Activated T-helper 2 cell treated with anti-CD3 and anti-CD28 coated beads, Interferon-gamma antibody, Interleukin-2, Interleukin-4, amounts not matched to agents 10 μg/mL and 5 μg/mL and 100 μg/mL, durations not matched to agents 14 hours and 24 hours and 36 hours (primary cell): ENCODE measurements at regions not wholly inside any gene's neighbourhood (a gene's known extent, or its start where the extent isn't known, plus 50 kb on each side); places are given as distances from the start of the nearest gene placed in this dataset.
A peak's percentile ranks its signal among the peaks of the same experiment; 100 is the strongest.
"Not testable (repeated sequence)": the region's sequence is repeated elsewhere in the genome, so short reads cannot be mapped to it uniquely, and the experiment has no call there.

ENCODE experiments used
- DNase-seq: peaks from one replicate; pipeline ENCODE4 v3.0.0; 2021; ENCODE audit warnings: low spot score
- H3K27ac Mint-ChIP-seq: one replicate; pipeline ENCODE4 v1.8.0; 2021; ENCODE audit warnings: mixed read lengths
- H3K27me3 Mint-ChIP-seq: one replicate; pipeline ENCODE4 v1.8.0; 2021; ENCODE audit warnings: low read depth, mixed read lengths
- H3K36me3 Mint-ChIP-seq: one replicate; pipeline ENCODE4 v1.8.0; 2021; ENCODE audit warnings: low read depth, mixed read lengths
- H3K4me1 Mint-ChIP-seq: one replicate; pipeline ENCODE4 v1.8.0; 2021; ENCODE audit warnings: low read depth, mixed read lengths
- H3K4me3 Mint-ChIP-seq: one replicate; pipeline ENCODE4 v1.8.0; 2021; ENCODE audit warnings: low read depth, mild to moderate bottlenecking, moderate library complexity, mixed read lengths
- H3K9me3 Mint-ChIP-seq: one replicate; pipeline ENCODE4 v1.8.0; 2021; ENCODE audit warnings: mixed read lengths
- intact Hi-C: fragments of 100-400 bp; cut with micrococcal nuclease; formaldehyde crosslinking; loops from one replicate; pipeline ENCODE4 v1.15.1; 2023

DNA sequence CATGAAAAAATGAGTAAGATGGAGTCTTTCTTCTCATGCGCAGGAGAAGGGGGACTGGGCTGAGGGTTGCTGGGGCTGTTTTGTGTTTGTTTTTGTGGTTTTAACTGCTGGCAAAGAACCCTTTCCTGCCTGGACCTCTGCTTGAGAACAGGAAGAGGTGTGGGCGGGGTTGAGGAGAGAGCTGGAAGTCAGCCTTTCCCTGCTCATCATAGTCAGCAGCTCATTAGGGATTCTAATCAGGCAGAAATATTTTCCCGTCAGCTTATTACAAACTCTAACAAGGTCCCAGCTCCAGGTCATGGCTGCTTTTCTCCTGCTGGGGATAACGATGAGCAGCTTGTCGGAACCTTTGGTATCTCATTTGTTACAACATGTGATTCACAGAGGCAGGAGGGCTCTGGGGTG is 185.0 kb upstream of the NRXN3 start:
- Mint-ChIP-seq H3K4me3 (no peak overlapping the region), H3K4me1 (peaks cover 8% of the 10 kb centered on the region), H3K27me3 (peaks cover 20% of the 10 kb centered on the region), H3K9me3 (no peaks in the 10 kb centered on the region), H3K36me3 (no peaks in the 10 kb centered on the region), H3K27ac (no peak overlapping the region)
- intact Hi-C loops = no loop called here
- no peak for DNase-seq

DNA sequence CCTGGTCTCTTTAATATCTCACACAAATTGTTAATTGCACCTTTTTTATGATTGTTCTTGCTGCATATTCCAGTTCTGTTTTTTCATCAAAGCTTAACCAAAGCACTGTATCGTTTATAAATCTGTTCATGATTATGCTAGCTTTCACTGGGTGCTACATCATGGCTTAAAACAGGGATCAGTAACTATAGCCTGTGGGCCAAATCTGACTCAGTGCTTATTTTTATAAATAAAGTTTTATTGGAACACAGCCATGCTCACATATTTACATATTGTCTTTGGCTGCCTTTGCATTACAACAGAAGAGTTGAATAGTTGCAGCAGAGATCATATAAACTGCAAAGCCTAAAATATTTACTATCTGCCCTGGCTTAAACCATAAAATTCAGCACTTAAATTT is 183.4 kb upstream of the NRXN3 start:
- Mint-ChIP-seq H3K36me3 (no peaks in the 10 kb centered on the region), H3K9me3 (no peaks in the 10 kb centered on the region), H3K27me3 (peaks cover 11% of the 10 kb centered on the region), H3K4me3 (no peak overlapping the region), H3K4me1 (peaks cover 4% of the 10 kb centered on the region), H3K27ac (no peak overlapping the region)
- intact Hi-C loops = no loop called here
- DNase-seq = no peak

DNA sequence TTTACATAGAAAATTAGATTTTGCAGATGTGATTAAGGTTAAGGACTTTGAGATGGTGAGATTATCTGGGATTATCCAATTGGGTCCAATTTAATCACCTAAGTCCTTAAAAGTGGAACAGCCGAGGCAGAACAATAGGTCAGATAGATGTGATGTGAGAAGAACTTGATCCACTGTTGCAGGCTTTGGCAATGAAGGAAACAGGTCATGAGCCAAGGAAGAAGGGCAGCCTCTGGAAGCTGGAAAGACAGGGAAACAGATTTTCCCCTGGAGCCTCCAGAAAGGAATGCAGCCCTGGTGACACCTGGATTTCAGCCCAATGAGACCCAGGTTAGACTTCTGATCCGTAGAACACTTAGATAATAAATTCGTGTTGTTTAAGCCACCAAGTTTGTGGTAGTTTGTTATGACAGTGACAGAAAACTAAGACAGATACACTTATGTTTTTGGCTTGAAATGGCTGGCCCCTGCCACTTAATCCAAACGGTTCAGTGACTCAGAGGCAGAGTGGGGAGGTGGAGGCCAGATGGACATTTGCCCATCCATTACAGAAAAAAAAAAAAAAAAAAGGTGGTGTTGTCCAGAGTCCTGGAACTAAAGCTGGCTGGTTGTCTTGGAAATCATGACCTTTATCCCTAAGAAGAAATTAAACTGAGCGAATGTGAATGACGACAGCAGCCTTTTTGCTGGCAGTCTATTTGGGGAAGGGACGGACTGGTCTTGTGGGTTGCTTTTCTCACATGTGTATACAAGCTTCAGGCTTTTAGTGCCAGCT is 181.9 kb upstream of the NRXN3 start:
- Mint-ChIP-seq H3K9me3 (no peaks in the 10 kb centered on the region), H3K4me1 (peaks cover 4% of the 10 kb centered on the region), H3K36me3 (no peaks in the 10 kb centered on the region), H3K27ac (no peak overlapping the region), H3K27me3 (peaks cover 5% of the 10 kb centered on the region), H3K4me3 (no peak overlapping the region)
- DNase-seq = no peak
- intact Hi-C loops = no loop called here

DNA sequence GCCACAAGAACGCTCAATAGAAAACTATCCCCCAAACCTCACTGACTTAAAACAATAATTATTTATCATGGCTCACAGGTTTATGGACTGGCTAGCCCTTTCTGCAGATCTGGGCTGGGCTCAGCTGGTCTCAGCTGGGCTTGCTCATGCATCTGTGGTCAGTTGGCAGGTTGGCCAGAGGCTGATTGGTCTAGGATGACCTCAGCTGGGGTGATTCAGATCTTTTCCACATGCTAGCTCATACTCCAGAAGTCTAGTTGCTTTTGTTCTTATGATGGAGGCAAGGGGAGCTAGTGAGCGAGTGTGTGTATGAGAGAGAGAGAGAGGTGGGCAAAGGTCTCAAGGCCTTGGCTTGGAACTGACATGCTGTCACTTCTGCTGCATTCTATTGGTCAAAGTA is 181.2 kb upstream of the NRXN3 start:
- Mint-ChIP-seq H3K4me1 (peaks cover 4% of the 10 kb centered on the region), H3K4me3 (no peak overlapping the region), H3K27me3 (peaks cover 5% of the 10 kb centered on the region), H3K9me3 (no peaks in the 10 kb centered on the region), H3K36me3 (no peaks in the 10 kb centered on the region), H3K27ac (no peak overlapping the region)
- DNase-seq = no peak
- intact Hi-C loops = no loop called here

DNA sequence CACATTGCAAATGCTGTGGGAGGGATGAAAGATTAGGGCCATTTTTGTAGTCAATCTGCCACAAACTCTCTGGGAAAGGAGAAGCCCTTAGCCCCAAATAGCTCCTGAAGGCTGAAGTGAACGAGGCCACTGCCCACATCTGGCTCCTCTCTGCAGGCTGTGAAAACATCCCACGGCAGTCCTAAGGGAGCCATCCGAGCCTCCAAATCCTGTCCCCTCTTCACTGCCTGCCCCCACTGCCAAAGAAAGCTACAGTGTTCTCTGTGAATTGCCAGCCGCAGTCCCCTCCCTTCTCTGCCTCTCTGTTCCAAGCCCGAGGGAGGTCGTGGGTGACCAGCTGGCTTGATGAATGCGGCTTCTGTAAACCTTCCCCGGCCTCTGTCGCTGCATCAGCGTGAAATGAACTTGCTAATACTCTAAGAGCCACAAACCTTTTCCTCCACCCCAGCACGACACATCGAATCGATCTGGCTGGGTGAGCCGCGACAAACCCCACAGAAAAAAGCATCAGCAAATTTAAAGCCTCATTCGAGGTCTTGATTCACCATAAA is 180.7 kb upstream of the NRXN3 start:
- Mint-ChIP-seq H3K36me3 (no peaks in the 10 kb centered on the region), H3K9me3 (no peaks in the 10 kb centered on the region), H3K4me1 (peaks cover 4% of the 10 kb centered on the region), H3K27me3 (peaks cover 5% of the 10 kb centered on the region), H3K4me3 (no peak overlapping the region), H3K27ac (no peak overlapping the region)
- no peak for DNase-seq
- intact Hi-C loops = no loop called here

DNA sequence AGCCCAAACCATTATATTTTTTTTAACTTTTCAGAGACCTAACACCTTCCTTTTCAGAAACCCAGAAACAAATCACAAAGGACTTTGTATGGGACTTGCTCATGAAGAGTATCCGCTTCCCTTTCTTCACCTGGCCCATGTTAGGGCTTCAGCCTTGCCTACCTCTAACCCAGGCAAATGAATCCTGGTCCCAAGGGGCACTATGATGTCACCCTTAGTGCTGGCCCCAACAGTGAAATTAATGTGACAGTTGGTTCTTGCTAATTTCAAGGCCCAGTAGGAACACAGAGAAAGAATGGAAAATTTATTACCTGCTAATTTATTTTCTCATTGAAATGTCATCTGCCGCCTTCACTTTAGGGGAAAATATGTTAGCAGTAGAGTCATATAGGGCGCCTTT is 179.8 kb upstream of the NRXN3 start:
- H3K36me3 Mint-ChIP-seq = no peaks in the 10 kb centered on the region
- no peak for DNase-seq
- peaks cover 5% of the 10 kb centered on the region for H3K27me3 Mint-ChIP-seq
- intact Hi-C loops = no loop called here
- H3K4me3 Mint-ChIP-seq = no peak overlapping the region
- H3K9me3 Mint-ChIP-seq = no peaks in the 10 kb centered on the region
- no peak overlapping the region for H3K27ac Mint-ChIP-seq
- no peaks in the 10 kb centered on the region for H3K4me1 Mint-ChIP-seq

DNA sequence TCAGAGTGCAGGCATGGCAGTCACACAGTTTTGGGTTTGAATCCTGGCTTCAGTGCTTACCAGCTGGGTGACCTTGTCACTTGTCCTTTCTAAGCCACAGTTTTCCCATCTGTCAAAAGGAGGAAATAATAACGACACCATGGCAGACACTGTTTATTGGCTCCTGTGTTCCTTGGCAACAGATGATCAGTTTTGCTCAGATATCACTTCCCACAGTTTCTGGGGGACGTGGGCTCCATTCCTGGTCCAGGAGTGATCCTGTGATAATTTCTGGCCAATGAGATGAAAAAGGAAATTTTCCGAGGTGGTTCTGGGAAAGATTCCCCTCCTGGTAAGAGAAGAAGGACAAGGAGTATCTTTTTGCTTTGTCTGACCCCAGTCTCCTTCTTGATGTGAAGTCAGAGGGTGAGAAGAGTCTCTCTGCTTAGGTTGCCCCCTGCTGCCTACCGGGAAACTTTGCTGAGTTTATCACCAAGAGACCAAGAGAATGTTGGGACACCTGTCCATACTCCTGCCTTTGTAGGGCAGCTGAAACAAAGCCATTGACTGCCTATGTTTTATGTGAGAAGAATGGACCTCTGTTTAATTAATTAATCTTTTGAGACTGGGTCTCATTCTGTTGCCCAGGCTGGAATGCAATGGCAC is 178.9 kb upstream of the NRXN3 start:
- no peaks in the 10 kb centered on the region for H3K9me3 Mint-ChIP-seq

DNA sequence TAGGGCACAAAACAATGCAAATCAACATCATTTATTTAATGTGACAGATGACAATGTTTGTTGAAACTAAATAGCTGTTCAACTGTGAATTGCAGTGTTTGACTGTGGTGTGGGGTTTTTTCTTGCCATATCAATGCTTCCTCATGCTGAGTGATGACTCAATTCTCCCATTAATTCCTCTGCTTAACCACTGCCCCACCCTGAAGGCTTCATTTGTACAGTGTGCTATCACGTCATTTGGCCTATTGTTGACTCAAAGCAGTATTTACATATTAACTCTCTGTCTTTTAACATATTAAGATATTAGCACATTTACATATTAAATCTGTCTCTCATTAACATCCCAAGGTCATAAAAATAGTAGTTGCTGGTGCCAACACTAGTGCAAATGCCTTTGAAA is 164.8 kb upstream of the NRXN3 start:
- intact Hi-C loops = loop anchor here (1.0 kb wide), 1 partner anchor 138 kb away; no protein-coding TSS in a partner anchor
- Mint-ChIP-seq H3K36me3 (peaks cover 17% of the 10 kb centered on the region), H3K27ac (no peak overlapping the region), H3K4me3 (no peak overlapping the region), H3K9me3 (peaks cover 55% of the 10 kb centered on the region), H3K4me1 (peaks cover 19% of the 10 kb centered on the region), H3K27me3 (peaks cover 8% of the 10 kb centered on the region)
- peak; percentile 18 for DNase-seq

More for the DNA sequence above, 178.9 kb upstream of the NRXN3 start:
- Mint-ChIP-seq H3K27me3 (peaks cover 5% of the 10 kb centered on the region), H3K36me3 (no peaks in the 10 kb centered on the region), H3K4me3 (no peak overlapping the region), H3K27ac (no peak overlapping the region), H3K4me1 (no peaks in the 10 kb centered on the region)
- no peak for DNase-seq
- intact Hi-C loops = no loop called here

DNA sequence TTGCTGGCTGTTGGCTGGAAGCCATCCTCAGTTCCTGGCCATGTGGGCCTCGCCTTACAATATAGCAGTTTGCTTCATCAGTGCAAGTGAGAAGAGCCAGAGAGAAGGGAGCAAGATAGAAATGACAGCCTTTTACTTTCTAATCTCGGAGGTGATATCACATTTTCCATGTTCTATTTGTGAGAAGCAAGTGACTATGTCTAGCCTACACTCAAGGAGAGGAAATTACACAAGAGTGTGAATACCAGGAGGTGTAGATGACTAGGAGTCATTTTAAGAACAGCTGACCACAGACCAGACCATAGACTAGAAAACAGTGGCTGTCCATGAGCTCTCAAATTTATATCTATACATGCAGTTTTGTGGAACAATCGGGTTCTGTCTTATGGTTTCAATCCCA is 163.0 kb upstream of the NRXN3 start:
- intact Hi-C loops = loop anchor here (2.0 kb wide), 1 partner anchor 248 kb away; no protein-coding TSS in a partner anchor
- peak overlapping the region; percentile 54 for H3K27ac Mint-ChIP-seq

DNA sequence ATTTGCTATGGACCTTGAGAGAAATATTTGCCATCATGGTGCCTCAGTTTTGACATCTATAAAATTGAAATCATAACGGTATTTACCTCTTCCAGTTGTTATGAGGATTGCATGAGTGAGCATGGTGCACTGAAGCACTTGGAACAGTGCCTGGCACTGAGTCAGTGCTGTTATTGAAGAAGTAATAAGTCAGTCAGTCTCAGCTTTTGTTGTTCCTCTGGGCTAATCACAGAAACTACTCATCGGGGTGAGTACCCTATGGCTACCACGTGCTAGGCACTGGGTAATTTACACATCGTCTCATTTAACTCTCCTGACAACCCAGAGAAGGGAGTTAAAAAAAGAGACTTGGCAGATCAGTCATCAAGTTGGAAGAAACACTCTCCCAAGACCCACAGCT is 159.5 kb upstream of the NRXN3 start:
- H3K4me1 Mint-ChIP-seq = peaks cover 13% of the 10 kb centered on the region
- H3K4me3 Mint-ChIP-seq = no peak overlapping the region
- intact Hi-C loops = no loop called here
- no peak for DNase-seq
- H3K27me3 Mint-ChIP-seq = peaks cover 14% of the 10 kb centered on the region
- H3K9me3 Mint-ChIP-seq = peaks cover 14% of the 10 kb centered on the region
- peaks cover 7% of the 10 kb centered on the region for H3K36me3 Mint-ChIP-seq
- no peak overlapping the region for H3K27ac Mint-ChIP-seq

More for the DNA sequence above, 163.0 kb upstream of the NRXN3 start:
- peaks cover 13% of the 10 kb centered on the region for H3K36me3 Mint-ChIP-seq
- H3K9me3 Mint-ChIP-seq = peaks cover 41% of the 10 kb centered on the region
- no peak overlapping the region for H3K4me3 Mint-ChIP-seq
- H3K27me3 Mint-ChIP-seq = peaks cover 8% of the 10 kb centered on the region
- peaks cover 19% of the 10 kb centered on the region for H3K4me1 Mint-ChIP-seq
- DNase-seq = no peak

DNA sequence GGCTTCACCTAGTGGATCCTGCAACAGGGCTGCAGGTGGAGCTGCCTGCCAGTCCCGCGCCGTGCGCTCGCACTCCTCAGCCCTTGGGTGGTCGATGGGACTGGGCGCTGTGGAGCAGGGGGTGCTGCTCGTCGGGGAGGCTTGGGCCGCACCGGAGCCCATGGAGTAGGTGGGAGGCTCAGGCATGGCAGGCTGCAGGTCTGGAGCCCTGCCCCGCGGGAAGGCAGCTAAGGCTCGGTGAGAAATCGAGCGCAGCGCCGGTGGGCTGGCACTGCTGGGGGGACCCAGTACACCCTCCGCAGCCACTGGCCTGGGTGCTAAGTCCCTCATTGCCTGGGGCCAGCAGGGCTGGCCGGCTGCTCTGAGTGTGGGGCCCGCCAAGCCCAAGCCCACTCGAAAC is 156.3 kb upstream of the NRXN3 start:
- H3K4me1 Mint-ChIP-seq, H3K36me3 Mint-ChIP-seq, H3K27ac Mint-ChIP-seq, H3K4me3 Mint-ChIP-seq, H3K9me3 Mint-ChIP-seq, intact Hi-C loops, DNase-seq: not testable (repeated sequence)
- peaks cover 19% of the 10 kb centered on the region for H3K27me3 Mint-ChIP-seq

DNA sequence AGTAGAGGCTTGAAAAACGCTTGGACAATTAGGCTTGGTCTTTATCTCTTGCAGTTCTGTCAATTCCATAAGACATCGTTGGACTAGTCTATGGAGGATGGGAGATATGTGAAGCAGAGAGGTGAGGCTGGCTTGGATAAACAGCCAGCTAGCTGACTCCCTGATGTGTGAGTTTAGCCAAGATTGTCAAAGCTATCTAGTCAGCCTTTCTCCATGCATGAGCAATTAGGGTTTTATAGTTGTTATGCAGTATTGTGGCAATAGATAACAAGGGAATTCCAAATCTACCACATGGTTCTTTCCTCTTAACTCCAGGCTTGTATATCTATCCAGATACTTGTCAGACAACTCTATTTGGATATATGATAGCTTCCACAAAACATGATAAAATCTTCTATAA is 153.6 kb upstream of the NRXN3 start:
- Mint-ChIP-seq H3K27me3 (peaks cover 11% of the 10 kb centered on the region), H3K36me3 (no peaks in the 10 kb centered on the region), H3K4me1 (no peaks in the 10 kb centered on the region), H3K9me3 (no peaks in the 10 kb centered on the region), H3K27ac (no peak overlapping the region), H3K4me3 (no peak overlapping the region)
- no peak for DNase-seq
- intact Hi-C loops = no loop called here

DNA sequence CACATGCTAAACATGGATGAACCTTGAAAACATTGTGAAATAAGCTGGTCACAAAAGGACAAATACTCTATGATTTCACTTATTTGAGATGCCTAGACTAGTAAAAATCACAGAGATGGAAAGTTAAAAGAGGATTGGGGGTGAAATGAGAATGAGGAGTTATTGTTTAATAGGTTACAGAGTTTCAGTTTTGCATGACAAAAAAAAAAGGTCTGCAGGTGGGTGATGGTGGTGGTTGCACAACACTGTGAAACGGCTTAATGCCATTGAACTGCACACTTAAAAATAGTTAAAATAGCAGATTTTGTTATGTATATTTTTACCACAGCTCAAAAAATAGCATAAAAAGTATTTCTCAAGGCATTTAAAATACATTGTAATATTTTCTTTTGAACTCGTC is 151.9 kb upstream of the NRXN3 start:
- Mint-ChIP-seq H3K4me1 (no peaks in the 10 kb centered on the region), H3K9me3 (no peaks in the 10 kb centered on the region), H3K36me3 (no peaks in the 10 kb centered on the region), H3K4me3 (no peak overlapping the region), H3K27ac (no peak overlapping the region), H3K27me3 (peaks cover 14% of the 10 kb centered on the region)
- DNase-seq = no peak
- intact Hi-C loops = no loop called here
